ENCODE measurements at regions not wholly inside any gene's neighbourhood (a gene's known extent, or its start where the extent isn't known, plus 50 kb on each side); places are given as distances from the start of the nearest gene placed in this dataset.

DNA sequence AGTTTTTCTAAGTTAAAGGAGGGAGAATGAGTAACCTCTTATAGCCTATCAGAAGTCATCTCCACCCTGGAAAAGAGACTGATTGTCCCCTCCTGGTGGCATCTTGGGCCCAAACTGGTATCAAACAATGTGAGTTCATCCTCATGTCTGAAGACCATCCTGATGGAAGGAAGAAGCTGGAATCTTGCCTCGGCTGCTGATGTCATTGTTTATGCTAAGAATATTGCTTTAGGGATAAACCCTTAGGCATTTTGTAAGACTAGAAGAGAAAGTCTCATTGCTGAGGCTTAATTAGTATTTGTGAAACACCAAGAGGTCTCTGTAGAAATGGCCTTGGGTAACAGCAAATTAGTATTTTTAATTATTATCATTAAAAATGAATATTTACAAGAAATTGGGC is 65.7 kb upstream of the KCNN2 start:
- no peak for DNase-seq

DNA sequence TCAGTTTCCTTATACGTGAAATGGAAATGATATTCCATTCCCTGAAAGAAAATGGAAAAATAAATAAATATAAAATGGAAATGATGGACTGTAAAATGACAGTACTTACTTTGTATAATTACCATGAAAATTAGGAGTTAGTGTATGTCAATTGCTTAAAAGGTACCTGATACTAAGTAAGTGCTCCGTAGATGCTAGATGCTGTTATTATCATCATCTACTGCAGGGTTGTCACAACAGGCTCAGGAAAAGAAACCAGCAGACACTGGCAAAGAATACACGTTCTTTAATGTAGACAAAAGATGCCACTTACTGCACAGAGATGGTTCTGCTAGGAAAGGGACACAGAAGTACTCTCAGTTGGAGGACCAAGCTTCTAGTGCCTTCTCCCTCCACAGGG is 64.0 kb upstream of the KCNN2 start:
- no peak for DNase-seq

DNA sequence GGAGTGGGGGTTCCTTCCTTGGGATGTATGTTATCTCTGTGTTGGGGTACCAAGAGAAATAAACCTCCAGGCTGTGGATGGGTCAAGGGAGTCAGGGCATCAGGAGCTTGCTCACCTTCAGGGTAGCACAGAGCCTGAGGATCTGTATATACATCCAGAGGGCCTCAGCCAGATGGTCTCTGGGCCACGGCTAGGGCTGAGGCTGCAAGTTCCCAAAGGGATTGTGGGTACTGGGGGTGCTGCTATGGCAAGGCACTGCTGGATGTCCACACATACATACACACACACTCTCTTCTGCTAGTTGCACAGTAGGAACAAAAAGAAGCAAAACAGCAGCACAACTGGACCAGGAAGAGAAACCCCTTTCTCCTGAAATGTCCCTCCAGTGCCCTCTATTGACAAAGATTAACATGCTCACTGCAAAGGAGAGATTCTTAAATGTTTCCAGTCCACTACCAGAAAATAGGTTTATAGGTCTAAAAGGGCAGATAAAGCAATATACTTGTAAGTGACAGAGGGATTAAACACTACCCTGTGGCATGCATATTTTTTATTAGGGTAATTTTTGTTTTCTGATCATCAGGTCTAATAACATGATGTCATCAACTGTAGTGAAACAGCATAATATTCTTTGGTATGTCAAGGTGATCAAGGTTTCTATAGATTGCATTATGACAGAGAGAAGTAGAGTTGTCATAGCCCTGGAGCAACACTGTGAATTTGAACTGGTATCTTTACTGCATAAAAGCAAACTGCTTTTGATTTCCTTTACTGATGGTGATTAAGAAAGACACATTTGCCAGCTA is 56.3 kb upstream of the KCNN2 start:
- DNase-seq = no peak

DNA sequence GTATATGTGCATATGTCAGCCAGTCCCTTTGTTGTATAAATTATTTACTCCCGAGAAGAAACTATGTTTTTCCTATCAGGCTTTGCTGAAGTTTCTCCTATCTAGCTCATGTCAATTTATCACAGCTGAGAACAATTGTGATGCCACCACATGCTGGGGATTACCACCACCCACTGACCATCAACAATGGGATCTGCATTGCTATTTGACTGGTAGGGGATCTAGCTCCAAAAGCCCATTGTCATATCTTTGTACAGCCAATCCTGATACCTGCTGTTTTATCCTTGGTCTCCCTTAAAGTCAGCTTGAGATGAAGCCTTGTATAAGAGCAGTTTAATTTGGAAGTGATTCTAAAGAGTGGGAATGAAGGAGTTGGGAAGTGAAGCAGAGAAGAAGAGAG is 53.9 kb upstream of the KCNN2 start:
- DNase-seq = no peak

DNA sequence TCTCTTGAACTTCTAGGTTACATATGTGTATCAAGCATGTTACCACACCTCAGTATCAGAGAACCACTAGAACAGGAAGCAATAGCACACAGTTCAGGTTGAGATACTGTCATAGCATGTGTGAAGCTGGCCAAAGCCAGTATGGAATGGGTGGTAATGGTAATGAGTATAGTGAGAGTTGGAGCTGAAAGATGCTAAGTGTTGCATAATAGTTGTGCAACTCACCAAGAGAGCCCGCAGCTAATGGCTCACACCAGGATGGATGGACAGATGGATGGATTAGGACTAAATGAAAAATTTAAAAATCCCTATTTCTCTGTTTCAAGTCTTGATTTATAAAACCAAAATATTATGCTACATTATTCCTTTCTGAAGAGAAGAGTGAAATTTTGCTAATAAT is 53.4 kb upstream of the KCNN2 start:
- no peak for DNase-seq

DNA sequence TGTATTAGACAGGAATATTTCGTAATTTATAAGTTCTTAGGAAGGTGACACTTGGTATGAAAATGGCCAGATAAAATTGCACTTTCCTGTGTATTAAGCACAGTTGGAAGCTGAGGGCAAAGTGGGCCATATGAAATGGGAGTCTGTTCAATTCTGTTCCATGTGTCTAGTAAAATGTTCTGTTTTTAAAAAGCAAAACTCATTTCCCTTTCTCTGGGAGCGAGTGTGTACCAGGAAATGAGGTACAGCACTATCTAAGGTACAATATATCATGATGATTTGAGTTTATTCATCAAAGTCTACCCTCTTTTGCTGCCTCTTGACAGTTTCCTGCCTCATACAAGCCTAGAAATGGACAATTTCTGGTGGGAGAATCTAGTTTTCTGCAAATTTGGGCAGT is 51.2 kb upstream of the KCNN2 start:
- DNase-seq = no peak

DNA sequence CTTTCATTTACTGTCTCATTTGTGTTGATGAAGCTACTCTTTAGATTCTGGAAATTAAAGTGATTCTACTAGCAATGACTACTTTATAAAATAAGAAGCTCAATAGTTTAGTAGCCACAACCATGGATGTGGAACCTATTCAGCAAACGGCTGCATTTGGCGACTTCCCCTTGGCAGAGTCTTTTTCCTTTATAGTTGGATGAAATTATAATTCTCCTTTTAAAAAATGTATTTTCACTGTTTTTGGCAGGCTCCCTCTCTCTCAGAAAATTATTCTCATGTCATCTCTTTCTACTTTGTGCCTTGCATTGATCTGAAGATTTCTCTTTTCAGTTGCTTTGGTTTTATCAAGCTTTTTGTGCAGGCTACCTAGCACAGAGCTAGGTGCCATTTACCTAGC is 50.6 kb upstream of the KCNN2 start:
- DNase-seq = no peak

DNA sequence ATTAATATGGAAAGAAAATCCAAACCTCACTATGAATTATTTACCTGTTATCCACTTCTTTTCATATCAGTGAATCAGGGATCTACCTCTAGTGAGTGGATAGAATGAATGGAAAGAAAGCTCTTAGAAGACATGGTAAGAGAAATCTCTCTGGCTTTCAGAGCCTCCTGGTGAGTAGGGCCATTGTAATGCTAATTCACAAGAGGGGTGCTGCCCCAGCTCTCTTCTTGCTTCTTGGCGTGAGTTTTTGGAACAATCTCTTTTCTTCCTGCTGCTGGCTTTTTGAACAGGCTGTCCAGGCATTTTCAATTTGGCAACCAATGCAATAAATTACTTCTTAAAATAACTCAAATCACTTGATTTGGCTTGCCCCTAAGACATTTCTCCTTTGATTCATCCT is 49.9 kb upstream of the KCNN2 start:
- DNase-seq = no peak
